HepG2 (cell line): ENCODE measurements at regions not wholly inside any gene's neighbourhood (a gene's known extent, or its start where the extent isn't known, plus 50 kb on each side); places are given as distances from the start of the nearest gene placed in this dataset.
A peak's percentile ranks its signal among the peaks of the same experiment; 100 is the strongest.

Source experiments
- ARID5B ChIP-seq: IDR thresholded peaks from 2 replicates; pipeline ENCODE4 v1.4.0; 2020; ENCODE audit warnings: mild to moderate bottlenecking, missing genetic modification reagents
- CCAR2 ChIP-seq: fragments of 200-400 bp; formaldehyde crosslinking; optimal IDR thresholded peaks from 2 replicates; pipeline ENCODE3; 2018; ENCODE audit warnings: low read depth, mild to moderate bottlenecking, low read length, moderate library complexity
- ERF ChIP-seq: IDR thresholded peaks from 2 replicates; pipeline ENCODE4 v1.6.1; 2018; ENCODE audit warnings: missing biosample characterization, missing genetic modification reagents
- KAT2B ChIP-seq: fragments of 150-350 bp; IDR thresholded peaks from 2 replicates; pipeline ENCODE4 v1.6.1; 2014; ENCODE audit warnings: low read depth, low read length, borderline replicate concordance
- KLF13 ChIP-seq: sonication (generic); formaldehyde crosslinking; IDR thresholded peaks from 2 replicates; pipeline ENCODE4 v1.4.0; 2020; ENCODE audit warnings: mild to moderate bottlenecking, missing genetic modification reagents
- MAFG ChIP-seq: sonication (generic); formaldehyde crosslinking; IDR thresholded peaks from 2 replicates; pipeline ENCODE4 v1.5.1; 2020; ENCODE audit warnings: mild to moderate bottlenecking, missing genetic modification reagents
- MIER2 ChIP-seq: IDR thresholded peaks from 2 replicates; pipeline ENCODE4 v1.6.1; 2016; ENCODE audit warnings: missing biosample characterization, missing genetic modification reagents
- NFYB ChIP-seq: sonication (generic); formaldehyde crosslinking; IDR thresholded peaks from 2 replicates; pipeline ENCODE4 v1.4.0; 2020; ENCODE audit warnings: missing genetic modification reagents
- NR3C1 ChIP-seq: sonication (generic); formaldehyde crosslinking; IDR thresholded peaks from 2 replicates; pipeline ENCODE4 v1.4.0; 2020; ENCODE audit warnings: missing genetic modification reagents
- PHF21A ChIP-seq: sonication (generic); formaldehyde crosslinking; IDR thresholded peaks from 2 replicates; pipeline ENCODE4 v1.5.0; 2020; ENCODE audit warnings: mild to moderate bottlenecking, missing genetic modification reagents
- POLR2AphosphoS5 ChIP-seq: IDR thresholded peaks from 2 replicates; pipeline ENCODE4 v1.6.1; 2012; ENCODE audit warnings: low read depth, low read length
- RCOR2 ChIP-seq: IDR thresholded peaks from 2 replicates; pipeline ENCODE4 v1.6.1; 2016; ENCODE audit warnings: missing biosample characterization, missing genetic modification reagents
- RNF219 ChIP-seq: sonication (generic); formaldehyde crosslinking; IDR thresholded peaks from 2 replicates; pipeline ENCODE4 v1.5.0; 2020; ENCODE audit warnings: mild to moderate bottlenecking, missing genetic modification reagents
- SAP130 ChIP-seq: IDR thresholded peaks from 2 replicates; pipeline ENCODE4 v1.6.1; 2016; ENCODE audit warnings: low read depth
- SMAD3 ChIP-seq: sonication (generic); formaldehyde crosslinking; IDR thresholded peaks from 2 replicates; pipeline ENCODE4 v1.4.0; 2020; ENCODE audit warnings: missing genetic modification reagents
- SNAPC2 ChIP-seq: sonication (generic); formaldehyde crosslinking; IDR thresholded peaks from 2 replicates; pipeline ENCODE4 v1.8.1; 2022; ENCODE audit warnings: mild to moderate bottlenecking, missing genetic modification reagents
- TBX2 ChIP-seq: sonication (generic); formaldehyde crosslinking; IDR thresholded peaks from 2 replicates; pipeline ENCODE4 v1.5.0; 2020; ENCODE audit warnings: missing genetic modification reagents, mild to moderate bottlenecking, borderline replicate concordance
- TRIM22 ChIP-seq: fragments of 450-650 bp; IDR thresholded peaks from 2 replicates; pipeline ENCODE4 v1.6.1; 2017
- XRCC5 ChIP-seq: fragments of 200-400 bp; formaldehyde crosslinking; optimal IDR thresholded peaks from 2 replicates; pipeline ENCODE3; 2017; ENCODE audit warnings: mild to moderate bottlenecking, low read length
- ZNF136 ChIP-seq: sonication (generic); formaldehyde crosslinking; IDR thresholded peaks from 2 replicates; pipeline ENCODE4 v1.8.1; 2022; ENCODE audit warnings: low read depth, mild to moderate bottlenecking, moderate library complexity, missing genetic modification reagents
- ZNF160 ChIP-seq: sonication (generic); formaldehyde crosslinking; IDR thresholded peaks from 2 replicates; pipeline ENCODE4 v1.8.0; 2022; ENCODE audit warnings: mild to moderate bottlenecking, inconsistent platforms, missing genetic modification reagents
- ZNF24 ChIP-seq: fragments of 450-650 bp; IDR thresholded peaks from 2 replicates; pipeline ENCODE4 v1.6.1; 2017; ENCODE audit warnings: antibody characterized with exemption, mild to moderate bottlenecking
- ZNF335 ChIP-seq: sonication (generic); formaldehyde crosslinking; IDR thresholded peaks from 2 replicates; pipeline ENCODE4 v1.4.0; 2020; ENCODE audit warnings: missing genetic modification reagents
- ZNF33A ChIP-seq: sonication (generic); formaldehyde crosslinking; IDR thresholded peaks from 2 replicates; pipeline ENCODE4 v1.5.1; 2020; ENCODE audit warnings: missing genetic modification reagents, mild to moderate bottlenecking, moderate library complexity, borderline replicate concordance
- ZNF460 ChIP-seq: sonication (generic); formaldehyde crosslinking; IDR thresholded peaks from 2 replicates; pipeline ENCODE4 v1.5.1; 2020; ENCODE audit warnings: missing genetic modification reagents, mild to moderate bottlenecking, borderline replicate concordance
- ZNF616 ChIP-seq: sonication (generic); formaldehyde crosslinking; IDR thresholded peaks from 2 replicates; pipeline ENCODE4 v1.5.0; 2020; ENCODE audit warnings: low read depth, mild to moderate bottlenecking, missing genetic modification reagents
- ZNF781 ChIP-seq: sonication (generic); formaldehyde crosslinking; IDR thresholded peaks from 2 replicates; pipeline ENCODE4 v1.5.1; 2020; ENCODE audit warnings: borderline replicate concordance, mild to moderate bottlenecking, missing genetic modification reagents; ENCODE audit errors: not compliant biosample characterization

- TF ChIP-seq ZNF781 (no peak), ZNF24 (peak; percentile 32; the same call in 1 of the 2 replicates), ARID5B (peak; percentile 22; the same call in 1 of the 2 replicates), KLF13 (CRISPR knock-in tag) (no peak), TRIM22 (no peak), CCAR2 (no peak), SMAD3 (CRISPR knock-in tag) (peak; percentile 72; the same call in 1 of the 2 replicates), ZNF160 (no peak), PHF21A (CRISPR knock-in tag) (no peak), SNAPC2 (no peak), ZNF136 (CRISPR knock-in tag) (no peak), MAFG (CRISPR knock-in tag) (no peak), TBX2 (CRISPR knock-in tag) (peak; percentile 38), SAP130 (peak; percentile 53; the same call in 1 of the 2 replicates), KAT2B (no peak), RNF219 (CRISPR knock-in tag) (no peak), ZNF616 (CRISPR knock-in tag) (no peak), ZNF33A (CRISPR knock-in tag) (no peak), ERF (CRISPR knock-in tag) (peak; percentile 81; the same call in 1 of the 2 replicates), POLR2AphosphoS5 (no peak), ZNF335 (peak; percentile 39; the same call in 1 of the 2 replicates), NFYB (CRISPR knock-in tag) (no peak), NR3C1 (CRISPR knock-in tag) (no peak), RCOR2 (no peak), MIER2 (CRISPR knock-in tag) (no peak), XRCC5 (peak; percentile 88), ZNF460 (CRISPR knock-in tag) (no peak)
Measured at GRCh38 chr17:77086433-77087010, 54.2 kb upstream of the SEC14L1 start (continued).
